ENCODE measurements at regions not wholly inside any gene's neighbourhood (a gene's known extent, or its start where the extent isn't known, plus 50 kb on each side); places are given as distances from the start of the nearest gene placed in this dataset.

DNA sequence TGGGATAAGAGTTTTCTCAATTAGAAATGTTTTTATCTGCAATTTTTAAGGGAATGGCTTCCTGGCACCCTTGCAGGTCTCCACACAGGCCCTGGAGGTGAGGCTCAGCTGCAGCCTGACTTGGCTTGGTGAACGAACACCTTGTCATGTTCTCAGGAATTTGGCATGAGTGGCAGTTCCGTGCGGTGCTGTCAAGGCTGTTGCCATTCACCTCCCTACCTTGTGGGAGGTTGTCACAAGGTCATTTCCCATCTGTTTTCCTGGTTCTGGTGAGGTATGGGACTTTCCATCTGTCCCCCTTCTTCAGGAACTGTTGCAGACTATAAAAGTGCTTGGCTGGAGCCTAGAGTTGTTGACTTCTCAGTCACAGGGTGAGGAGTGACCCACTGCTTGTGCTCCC, 82.9 kb downstream of the ELOVL4 start:
- no peak for DNase-seq

DNA sequence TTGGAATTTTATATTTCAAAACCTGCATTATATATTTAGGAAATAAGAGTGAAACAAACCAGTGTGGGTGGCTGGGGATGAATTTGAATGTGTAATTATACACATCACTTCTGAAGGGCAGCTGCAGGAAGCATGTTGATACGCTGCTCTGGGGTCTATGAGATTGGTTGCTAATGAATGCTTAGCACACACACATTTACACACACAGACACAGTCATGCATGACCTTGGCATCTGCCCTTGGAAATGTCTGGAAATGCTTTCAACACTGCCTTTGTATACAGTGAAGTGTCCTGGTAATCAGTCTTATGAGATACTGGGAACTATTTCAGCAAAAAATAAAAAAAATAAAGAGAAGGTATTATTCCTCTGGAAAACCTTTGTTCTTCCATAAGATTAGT, 83.4 kb downstream of the ELOVL4 start:
- no peak for DNase-seq

DNA sequence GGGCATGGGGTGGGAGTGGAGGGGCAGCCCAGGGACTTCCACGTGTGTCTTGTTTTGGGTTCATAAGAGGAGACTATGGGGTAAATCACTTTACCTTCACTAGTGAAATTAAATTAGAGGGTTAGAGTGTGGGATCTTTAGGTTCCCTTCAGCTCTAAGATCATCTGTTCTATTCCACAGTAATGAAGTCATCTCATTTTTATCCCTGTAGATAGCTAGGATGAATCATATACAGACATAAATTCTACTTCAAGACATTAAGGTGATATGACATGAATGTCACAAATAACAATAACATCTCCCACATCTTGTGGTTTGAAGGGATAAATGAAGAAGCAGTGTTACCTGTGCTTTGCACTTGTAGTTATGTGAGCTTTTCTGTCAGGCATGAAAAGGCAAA, 83.8 kb downstream of the ELOVL4 start:
- no peak for DNase-seq

DNA sequence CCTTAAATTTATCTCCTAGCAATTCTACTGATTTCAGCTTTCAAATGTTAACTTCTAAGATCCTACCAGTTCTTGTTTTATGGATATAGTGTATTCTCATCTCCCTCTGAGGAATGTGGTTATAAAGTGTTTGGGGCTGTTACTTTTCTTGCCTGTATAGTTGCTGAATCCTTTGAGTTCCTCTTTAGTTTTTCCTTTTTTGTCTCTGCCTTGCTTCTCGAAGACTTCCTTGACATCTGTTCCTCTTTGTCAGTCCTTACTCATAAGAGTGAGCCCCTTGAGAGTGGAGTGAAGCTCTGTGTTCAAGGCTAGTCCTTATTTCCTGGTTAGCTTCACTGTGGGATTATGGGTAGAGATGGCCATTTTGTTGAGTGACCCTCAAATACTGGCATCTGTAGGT, 84.6 kb downstream of the ELOVL4 start:
- DNase-seq: no peak

GRCh38 chr6:79862126-79862525, 85.2 kb downstream of the ELOVL4 start:
- no peak for DNase-seq

- DNase-seq: no peak
Observed at GRCh38 chr6:79861023-79861422, 86.3 kb downstream of the ELOVL4 start.

- no peak for DNase-seq
Observed at GRCh38 chr6:79847426-79847825, 99.9 kb downstream of the ELOVL4 start.

DNA sequence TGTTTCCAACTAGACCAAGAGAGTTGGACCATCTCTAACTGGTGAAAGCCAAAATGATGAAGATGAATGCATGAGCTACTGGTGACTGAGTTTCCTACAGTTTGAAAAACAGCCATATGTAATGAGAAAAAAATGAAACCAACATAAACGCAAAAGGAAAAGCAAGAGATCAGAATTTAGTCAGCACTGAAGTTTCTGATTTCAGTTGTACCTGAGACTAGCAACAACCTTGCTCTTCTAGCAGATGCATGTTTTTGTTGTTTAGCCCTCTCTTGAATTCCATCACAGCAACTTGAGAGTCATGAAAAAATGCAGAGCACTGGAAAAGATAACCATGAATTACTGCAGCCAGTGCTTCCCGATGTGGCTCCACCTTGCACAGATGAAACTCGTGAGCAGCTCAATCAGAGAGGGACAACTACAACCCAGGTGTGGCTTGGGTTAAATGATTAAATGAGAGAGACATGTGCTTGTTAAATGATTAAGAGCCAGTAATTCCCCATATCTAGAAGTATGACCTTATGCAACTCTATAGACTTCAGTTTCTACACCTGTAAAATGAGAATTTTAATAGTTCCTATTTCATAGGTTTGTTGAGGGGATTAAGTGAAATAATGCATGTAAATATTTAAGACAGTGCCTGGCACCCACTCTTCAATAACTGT, 104.8 kb downstream of the ELOVL4 start:
- DNase-seq: no peak

DNA sequence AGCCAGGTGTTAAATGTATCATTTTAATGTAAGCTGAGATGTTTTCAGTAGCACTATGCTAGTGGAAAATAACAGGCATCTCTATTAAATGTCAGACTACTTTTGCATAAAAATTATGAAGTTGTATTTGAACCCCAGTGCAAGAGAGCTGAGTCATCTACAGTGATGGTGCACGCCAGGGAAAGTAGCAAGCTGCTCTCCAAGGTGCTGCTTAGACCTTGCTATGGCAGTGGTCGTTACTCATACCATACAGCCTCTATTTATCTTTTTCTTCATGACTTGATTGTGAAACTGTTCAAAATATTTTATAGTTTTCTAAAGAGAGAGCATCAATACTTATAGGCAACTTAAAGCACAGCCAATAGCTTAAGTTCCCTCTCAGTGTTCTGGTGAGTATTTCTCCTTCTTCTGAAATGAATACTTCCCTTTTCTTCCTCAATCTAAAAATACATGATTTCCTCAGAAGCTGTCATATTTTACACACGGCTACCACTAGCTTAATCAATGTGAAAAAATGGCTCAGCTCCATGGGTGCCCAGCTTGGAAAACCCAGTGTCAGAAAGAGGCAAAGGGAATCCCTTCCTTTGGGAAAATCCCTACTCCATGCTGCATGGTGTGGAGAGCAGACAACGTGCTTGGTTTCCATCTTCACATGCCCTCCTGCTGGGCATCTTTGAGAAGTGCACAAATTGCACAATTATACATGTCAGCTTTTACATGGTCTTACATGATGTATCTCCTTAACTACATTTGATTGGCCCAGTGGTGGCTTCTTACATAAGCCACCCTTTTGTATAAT, 105.6 kb downstream of the ELOVL4 start:
- no peak for DNase-seq

GRCh38 chr6:79838851-79839250, 108.5 kb downstream of the ELOVL4 start:
- DNase-seq: no peak

DNA sequence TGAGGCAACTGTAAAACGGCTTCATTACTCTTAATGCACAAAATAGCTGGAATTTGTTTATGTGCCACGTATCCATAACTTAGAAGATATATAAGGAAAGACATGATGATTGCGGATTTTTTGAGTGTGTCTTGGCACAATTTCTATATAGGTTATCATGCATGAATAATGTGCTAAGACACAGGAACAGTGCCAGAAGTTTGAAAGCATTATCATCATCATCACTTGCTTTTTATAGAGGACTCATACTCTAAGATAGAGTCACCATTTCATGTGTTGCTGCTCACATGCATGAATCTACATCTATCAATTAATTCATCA, 113.4 kb downstream of the ELOVL4 start:
- no peak for DNase-seq

GRCh38 chr6:79833264-79833963, 113.9 kb downstream of the ELOVL4 start:
- DNase-seq: peak; percentile 14

DNA sequence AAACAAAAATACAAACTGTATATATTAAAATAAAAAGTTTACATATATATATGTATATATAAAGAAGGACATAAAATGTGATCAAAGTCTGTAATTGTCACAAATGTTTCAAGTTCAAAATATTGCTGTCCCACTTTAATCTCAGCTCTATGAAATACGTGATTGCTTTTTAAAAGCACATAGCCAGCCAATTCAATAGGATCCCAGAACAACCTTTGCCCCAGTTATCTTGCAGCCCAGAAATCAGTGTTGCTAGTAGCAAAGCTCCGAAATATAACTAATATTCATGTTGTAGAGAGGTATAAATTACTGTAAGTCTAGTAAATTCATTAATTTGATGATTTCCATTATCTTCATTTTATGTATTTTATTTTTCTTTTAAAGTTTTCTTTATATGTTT, 114.6 kb downstream of the ELOVL4 start:
- no peak for DNase-seq

DNA sequence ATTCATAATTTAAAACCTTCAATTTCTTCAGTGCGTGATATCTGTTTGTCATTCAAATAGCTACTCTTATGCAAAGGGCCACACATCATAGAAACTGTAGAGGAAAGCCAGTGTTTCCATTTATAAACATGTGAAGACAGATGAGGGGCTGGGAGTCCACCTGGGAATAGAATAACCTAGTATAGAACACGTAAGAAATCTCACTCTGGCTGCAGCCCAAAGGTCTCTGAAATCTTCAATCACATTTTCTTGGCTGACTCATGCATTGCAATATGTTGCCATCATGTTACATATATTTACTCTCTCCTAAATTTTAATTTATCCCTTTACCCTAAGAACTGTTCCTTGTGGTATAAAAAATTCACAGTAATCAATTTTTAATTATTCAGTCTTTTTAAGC, 123.2 kb downstream of the ELOVL4 start:
- DNase-seq: no peak

DNA sequence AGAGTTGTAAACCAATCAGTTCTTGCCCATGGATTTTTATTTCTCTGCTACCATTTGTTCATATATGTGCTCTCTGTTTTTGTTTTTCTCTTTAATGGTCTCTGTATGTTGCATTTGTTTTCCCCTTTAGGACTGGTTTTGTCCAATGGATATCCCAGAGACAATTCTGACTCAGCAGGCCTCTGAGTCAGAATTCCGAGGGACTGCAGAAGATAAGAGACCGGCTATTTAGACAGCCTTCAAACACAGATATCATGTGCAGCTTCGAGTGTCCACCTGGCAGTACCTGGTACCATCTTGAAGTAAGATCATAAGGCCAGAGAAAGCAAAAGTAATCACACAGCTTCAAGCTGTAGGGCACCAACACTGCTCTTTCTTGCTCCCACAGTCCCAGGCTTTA, 125.5 kb downstream of the ELOVL4 start:
- peak; percentile 20 for DNase-seq

DNA sequence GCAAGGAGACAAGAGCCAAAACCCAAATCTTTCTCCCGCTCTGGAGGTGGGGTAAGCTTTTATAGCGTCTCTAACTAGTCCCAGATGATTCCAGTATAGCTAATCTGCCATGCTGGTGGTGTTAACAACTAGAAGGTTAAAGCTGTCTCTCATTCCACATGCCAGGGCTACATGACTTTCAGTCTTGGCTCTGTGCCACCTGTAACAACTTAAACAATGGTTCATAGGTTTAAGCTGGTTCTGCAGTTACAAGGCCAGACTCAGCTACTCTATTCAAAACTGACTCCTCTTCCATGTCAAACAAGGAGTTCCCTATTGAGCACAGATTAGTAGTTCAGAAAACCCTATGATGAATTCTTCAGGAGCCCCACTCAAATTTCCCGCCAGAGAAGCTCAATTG, 128.9 kb downstream of the ELOVL4 start:
- no peak for DNase-seq

DNA sequence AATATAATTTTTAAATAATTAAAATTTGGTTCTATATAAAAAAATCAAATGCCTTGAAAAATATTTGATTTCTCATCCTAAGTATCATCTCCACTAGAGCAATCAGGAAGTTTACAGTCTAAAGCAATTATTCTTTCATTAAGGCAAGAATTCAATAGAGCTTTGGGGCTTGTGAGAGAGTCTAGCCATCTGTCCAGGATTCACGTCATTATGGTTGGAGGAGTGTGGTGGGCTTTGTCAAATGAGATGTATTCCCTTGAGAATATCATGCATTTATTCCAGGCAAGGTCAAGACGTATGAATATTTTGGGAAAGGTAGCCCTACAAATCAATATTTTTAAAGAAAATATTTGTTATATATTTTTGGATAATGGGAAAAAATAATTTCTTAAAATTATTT, 132.4 kb downstream of the ELOVL4 start:
- DNase-seq: no peak

DNA sequence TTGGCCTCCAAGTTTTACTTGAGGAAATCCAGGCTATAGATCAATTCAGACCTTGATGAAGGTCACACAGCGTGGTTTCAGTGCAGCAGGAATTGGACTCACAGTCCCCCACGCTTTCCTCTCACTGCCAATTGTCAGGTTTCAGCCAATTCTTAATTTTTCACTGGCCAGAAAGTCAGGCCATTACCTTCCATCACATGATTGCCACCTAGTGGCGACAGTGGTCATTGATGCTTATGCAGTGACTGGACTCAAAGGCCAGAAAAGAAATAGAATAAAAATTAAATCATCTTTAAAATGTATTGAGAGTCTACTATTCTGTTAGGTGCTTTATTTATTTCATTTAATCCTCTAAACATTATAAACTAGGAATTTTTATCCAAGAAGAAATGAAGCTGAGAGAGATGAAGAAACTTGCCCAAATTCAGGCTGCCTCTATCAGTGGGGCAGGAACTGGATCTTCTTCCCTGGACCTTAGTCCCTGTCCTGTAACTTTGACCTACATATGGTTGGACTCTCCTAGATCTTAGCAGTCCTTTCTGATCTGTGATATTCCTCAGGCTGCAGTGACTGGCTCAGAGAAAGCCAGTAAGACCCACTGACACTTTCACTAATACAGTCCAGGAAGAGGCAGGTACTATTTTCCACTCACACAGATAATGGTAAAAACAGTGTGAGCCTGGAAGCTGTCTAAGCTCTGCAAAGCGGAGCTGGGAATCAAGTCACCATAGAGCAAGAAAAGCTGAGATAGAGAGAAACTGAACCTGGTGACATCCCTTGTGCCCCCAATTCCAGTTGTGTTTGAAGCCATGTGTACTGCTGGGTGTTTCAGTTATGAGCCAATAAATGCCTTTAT, 133.3 kb downstream of the ELOVL4 start:
- DNase-seq: peak; percentile 60

GRCh38 chr6:79813143-79813850, 134.1 kb downstream of the ELOVL4 start:
- no peak for DNase-seq

GRCh38 chr6:79812195-79812594, 135.2 kb downstream of the ELOVL4 start:
- DNase-seq: no peak

DNA sequence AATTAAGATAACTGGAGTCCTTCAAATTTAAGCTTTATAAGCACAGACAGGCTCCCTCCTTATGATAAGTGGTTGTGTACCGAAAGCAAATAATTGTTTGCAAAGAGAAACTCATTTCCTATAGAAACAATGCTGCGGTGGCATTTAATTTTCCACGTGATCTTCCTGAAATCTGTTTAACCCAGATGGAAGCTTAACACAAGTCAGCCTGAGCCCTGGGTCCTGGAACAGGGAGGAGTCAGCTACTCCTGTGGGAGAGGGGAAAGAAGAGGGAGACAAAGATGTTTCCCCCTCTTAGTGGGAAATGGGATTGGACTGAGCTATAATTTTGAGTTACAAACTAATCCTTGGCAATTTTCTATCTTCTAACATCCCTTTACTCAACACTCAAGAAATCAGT, 136.5 kb downstream of the ELOVL4 start:
- no peak for DNase-seq

DNA sequence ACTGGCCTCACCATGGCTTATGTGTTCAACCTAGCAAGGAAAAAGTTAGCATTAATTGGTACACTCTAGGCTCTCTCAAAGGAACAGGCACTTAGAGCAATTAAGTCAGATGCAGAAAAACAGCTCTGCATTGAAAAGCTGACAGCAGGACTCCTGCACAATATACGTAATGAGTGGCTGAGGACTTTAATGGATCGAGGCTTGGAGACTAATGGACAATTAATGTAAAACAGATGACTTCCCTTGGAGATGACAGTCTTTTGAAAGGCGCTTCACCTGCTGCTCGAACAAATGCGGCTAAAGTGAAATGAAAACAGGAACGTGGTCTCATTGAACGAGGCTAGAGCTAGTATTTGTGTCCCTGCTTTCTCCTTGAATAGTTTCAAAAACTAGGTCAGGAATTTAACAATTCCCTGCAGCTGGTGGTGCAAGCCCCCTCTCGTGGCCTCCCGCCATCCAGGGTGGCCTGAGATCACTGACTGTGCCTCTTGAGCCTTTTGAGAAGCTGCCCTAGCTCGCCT, 137.1 kb downstream of the ELOVL4 start:
- DNase-seq: no peak
